Vagina (tissue), 2 donors: ENCODE measurements at regions not wholly inside any gene's neighbourhood (a gene's known extent, or its start where the extent isn't known, plus 50 kb on each side); places are given as distances from the start of the nearest gene placed in this dataset.

Experiments
- CTCF ChIP-seq, 3 experiments: fragments of 450-650 bp in 2 of 3; fragments of 200-600 bp in 1 of 3; sonication (generic) in 1 of 3; IDR thresholded peaks; one replicate each; pipeline ENCODE4 v1.5.1; 2017 to 2019; ENCODE audit warnings: antibody characterized with exemption in 3 of 3, mild to moderate bottlenecking in 2 of 3, moderate library complexity in 2 of 3
- POLR2A ChIP-seq, 2 donors: fragments of 450-650 bp; IDR thresholded peaks; one replicate each; pipeline ENCODE4 v1.6.1; 2017; ENCODE audit warnings: antibody characterized with exemption in 2 of 2, mild to moderate bottlenecking in 2 of 2, moderate library complexity in 2 of 2
- POLR2AphosphoS5 ChIP-seq, 2 donors: sonication (generic); formaldehyde crosslinking; IDR thresholded peaks; one replicate each; pipeline ENCODE4 v1.9.0; 2017; ENCODE audit warnings: antibody characterized with exemption in 2 of 2, mild to moderate bottlenecking in 2 of 2, low read depth in 1 of 2; ENCODE audit not compliant: insufficient read depth in 1 of 2

GRCh38 chr5:88393716-88394535 lies 125.3 kb upstream of the TMEM161B start:
- TF ChIP-seq POLR2A (IDR thresholded peaks at IDR 0.05), result no peak
- no peak for TF ChIP-seq CTCF (IDR thresholded peaks at IDR 0.05)
- TF ChIP-seq POLR2AphosphoS5 (IDR thresholded peaks at IDR 0.05; ENCODE audit: insufficient read depth in 1 of 2, low read depth in 1 of 2), result no peak
